ENCODE measurements at regions not wholly inside any gene's neighbourhood (a gene's known extent, or its start where the extent isn't known, plus 50 kb on each side); places are given as distances from the start of the nearest gene placed in this dataset.

- no peak for DNase-seq (ENCODE audit: low spot score)
These were observed 83.3 kb upstream of the PRDM11 start for GRCh38 chr11:45062974-45063635.

GRCh38 chr11:45063669-45064068 lies 82.8 kb upstream of the PRDM11 start:
- no peak for DNase-seq (ENCODE audit: low spot score)

DNA sequence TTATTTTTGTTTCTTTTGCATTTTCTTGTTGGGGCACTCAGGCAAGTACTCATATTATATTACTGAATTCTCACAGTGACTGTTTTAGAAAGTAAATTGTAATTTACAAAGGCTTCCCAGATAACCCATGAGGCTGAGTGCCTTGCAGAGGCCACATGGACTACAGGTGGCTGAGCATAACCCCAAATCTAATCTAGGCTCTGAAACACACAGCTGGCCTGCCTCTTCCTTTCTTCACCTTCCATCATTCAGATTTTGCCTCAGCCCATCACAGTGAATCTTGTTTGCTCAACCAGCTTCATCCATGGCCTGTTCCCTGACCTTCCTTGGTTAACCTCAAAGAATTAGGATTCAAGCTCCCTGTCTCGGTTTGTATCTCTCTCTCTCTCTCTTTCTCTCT lies 78.5 kb upstream of the PRDM11 start:
- no peak for DNase-seq (ENCODE audit: low spot score)

DNA sequence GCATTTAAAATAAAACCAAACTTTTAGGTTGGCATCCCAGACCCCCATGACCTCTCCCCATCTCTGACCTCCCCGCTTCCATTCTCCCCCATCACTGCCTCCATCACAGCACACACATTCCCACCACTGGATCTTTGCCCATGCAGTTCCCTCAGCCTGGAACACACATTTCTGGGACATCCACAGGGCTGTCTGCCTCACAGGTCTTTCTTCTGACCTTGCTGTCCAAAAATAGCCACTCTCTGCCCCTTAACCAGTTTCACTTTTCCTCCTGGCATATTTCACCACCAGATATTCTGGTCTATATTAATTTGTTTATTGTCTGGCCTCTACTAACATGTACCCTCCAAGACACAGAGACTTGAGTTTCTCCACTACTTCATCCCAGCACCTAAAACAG lies 75.2 kb upstream of the PRDM11 start:
- DNase-seq (ENCODE audit: low spot score), result no peak

DNA sequence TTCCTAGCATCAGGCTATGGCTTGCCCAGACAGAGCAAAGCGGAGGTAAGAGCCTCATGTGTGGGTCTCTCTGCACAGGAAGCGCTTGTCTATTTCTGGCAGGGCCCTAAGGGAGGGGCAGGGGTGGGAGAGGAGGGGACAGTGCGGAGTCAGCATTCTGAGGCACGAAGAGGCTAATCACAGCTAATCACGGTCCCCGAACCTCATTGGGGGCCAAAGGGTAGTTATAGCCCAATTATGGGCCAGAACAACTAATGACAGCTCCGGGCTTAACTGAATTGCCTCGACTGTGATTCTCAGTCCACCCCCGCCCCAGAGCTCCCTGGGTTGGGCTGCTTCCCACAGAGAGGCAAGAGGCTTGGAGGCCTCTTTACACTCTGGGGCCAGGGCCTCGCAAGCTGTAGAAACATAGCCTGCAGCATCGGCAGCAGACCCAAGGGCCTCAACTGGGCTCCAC lies 72.7 kb upstream of the PRDM11 start:
- DNase-seq (ENCODE audit: low spot score), result no peak

GRCh38 chr11:45075519-45075918 lies 70.9 kb upstream of the PRDM11 start:
- DNase-seq (ENCODE audit: low spot score), result no peak

DNA sequence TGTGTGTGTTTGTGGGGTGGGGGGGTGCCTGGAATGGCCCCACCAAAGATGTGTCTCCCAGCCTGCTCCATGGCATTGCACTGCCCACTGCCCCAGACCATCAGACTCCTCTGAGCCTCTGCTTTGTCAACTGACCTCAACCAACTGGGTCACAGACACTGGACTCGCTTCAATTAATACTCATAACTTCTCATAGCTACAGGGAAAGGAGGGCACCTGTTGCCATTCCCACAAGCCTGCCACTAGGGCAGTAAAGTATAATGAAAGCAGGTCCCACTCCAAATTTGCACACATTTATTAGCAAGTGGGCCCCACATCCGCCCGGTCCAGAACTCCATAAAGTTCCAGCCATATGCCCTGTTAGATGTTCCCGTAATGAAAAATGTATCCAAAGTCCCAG lies 70.5 kb upstream of the PRDM11 start:
- DNase-seq (ENCODE audit: low spot score), result no peak

- DNase-seq (ENCODE audit: low spot score), result no peak
These were observed 69.7 kb upstream of the PRDM11 start for GRCh38 chr11:45076761-45077160.

- DNase-seq (ENCODE audit: low spot score), result no peak
These were observed 68.0 kb upstream of the PRDM11 start for GRCh38 chr11:45078236-45079074.

GRCh38 chr11:45079075-45079444 lies 67.4 kb upstream of the PRDM11 start:
- DNase-seq (ENCODE audit: low spot score), result no peak

GRCh38 chr11:45079567-45079942 lies 66.9 kb upstream of the PRDM11 start:
- DNase-seq (ENCODE audit: low spot score), result no peak

- peak; percentile 59 for DNase-seq (ENCODE audit: low spot score)
These were observed 66.3 kb upstream of the PRDM11 start for GRCh38 chr11:45079943-45080719.

DNA sequence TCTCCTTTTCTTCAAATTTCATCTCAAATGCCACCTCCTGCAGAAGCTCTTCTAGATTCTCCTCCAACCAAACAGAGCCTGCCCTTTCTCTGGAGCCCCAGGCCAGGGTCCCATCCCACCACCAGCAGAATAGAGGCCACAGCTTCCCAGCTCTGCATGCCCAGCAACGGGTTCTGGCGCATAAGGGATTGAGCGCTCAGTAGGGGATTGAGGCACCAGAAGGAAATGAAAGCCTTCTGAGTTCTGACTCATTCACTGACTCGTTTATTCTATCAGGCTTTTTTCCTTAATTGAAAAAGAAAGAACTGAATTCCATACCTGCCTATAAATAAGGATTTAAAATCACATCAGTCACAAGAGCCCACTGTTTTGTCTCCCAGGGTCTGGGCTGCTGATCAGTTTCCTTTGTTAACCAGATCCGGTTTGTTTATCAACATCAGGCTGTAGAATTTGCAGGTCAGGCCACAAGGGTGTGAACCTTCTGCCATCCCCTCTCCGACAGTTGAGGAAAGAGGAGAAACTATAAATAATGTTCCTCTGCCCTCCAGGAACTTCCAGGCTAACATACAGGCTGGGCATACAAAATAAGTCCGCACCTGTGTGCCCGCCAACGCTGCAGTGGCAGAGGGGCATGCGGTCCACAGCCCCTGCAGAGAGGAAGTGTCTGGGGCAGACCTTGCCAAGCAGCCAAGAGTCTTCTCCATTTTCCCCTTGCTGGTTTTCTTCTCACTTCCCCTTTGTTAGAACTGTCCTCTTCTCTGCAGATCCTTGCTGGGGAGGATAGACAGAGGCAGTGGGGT lies 63.5 kb upstream of the PRDM11 start:
- DNase-seq (ENCODE audit: low spot score), result no peak

- peak; percentile 9 for DNase-seq (ENCODE audit: low spot score)
These were observed 62.8 kb upstream of the PRDM11 start for GRCh38 chr11:45083544-45084087.

- no peak for DNase-seq (ENCODE audit: low spot score)
These were observed 60.6 kb upstream of the PRDM11 start for GRCh38 chr11:45085646-45086501.

DNA sequence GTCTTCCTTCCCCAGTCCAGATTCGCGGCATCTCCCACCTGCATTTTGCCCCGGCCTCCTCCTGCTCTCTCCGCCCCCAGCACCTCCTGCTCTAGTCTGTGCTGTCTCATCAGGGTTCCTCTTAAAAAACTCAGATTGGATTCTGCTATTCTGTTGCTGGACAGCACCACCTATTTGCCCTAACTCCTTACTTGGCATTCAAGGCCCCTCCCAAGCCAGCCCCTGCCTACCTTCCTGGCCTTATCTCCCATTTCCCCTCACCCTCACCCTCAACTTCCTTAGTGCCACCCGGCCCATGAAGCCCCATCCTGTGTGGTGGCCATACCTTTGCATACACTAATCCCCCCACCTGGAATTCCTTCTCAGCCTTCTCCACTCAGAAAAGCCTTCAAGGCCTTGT lies 59.9 kb upstream of the PRDM11 start:
- DNase-seq (ENCODE audit: low spot score), result no peak

- no peak for DNase-seq (ENCODE audit: low spot score)
These were observed 59.1 kb upstream of the PRDM11 start for GRCh38 chr11:45087086-45087899.

DNA sequence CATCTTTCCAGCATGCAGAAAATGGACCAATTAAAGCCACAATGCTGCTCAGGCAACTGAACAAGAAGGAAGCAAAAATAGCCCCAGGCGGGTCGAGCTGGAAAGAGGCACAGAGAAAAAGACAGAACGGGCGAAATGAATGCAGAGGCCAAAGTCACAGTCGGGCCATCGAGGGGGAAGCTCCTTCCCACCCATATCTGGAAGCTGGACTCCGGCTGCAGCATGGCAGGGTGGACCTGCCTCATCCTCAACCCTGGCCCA lies 58.6 kb upstream of the PRDM11 start:
- no peak for DNase-seq (ENCODE audit: low spot score)

DNA sequence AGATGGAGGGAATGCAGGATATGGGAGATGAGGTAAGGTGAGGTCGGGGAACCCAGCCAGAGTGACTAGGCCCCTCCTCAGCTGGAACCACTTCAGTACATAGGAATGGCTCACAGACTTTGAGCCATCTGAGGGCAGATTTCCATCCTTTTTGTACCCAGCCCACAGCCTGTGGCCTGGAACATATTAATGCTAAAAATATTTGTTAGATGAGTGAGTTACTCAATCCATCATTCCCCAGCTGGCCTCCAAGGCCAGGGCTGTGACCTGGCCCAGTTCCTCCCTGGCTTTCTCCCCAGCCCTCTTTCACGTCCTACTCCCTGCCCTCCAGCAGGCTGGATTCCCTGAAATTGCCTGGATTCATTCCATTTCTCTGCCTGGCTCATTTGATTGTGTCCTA lies 57.2 kb upstream of the PRDM11 start:
- DNase-seq (ENCODE audit: low spot score), result no peak

Data from activated CD4-positive, alpha-beta T cell treated with anti-CD3 and anti-CD28 coated beads, Interleukin-2, Interleukin-4, amounts not matched to agents 100 ng/mL and 50 ng/mL, durations not matched to agents 16 hours and 8 hours (primary cell).